ENCODE measurements at regions not wholly inside any gene's neighbourhood (a gene's known extent, or its start where the extent isn't known, plus 50 kb on each side); places are given as distances from the start of the nearest gene placed in this dataset.

DNA sequence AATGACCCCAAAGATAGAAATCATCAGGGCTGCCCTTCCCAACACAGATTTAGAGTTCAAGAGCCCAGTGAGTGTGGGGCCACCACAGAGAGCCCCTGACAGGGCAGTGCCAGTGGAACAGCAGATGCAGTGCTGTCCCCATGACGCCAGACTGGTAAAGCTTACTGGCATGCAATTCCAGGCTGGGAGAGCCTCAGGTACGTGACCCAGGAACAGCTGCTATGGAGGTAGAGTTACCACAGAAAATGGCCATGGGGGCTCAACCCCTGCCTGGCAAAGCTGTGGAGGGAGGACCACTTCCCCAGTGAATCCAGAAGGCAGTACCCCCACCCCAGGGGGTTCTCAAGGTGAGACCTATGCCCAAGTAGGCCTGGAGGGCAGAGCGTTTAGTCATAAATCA, 228.5 kb downstream of the POLR1F start:
- Histone ChIP-seq H3K36me3 (ENCODE audit: low read length) (no peaks in the 10 kb centered on the region), H3K79me2 (ENCODE audit: insufficient read depth, low read length) (no peaks in the 10 kb centered on the region), H3K9ac (ENCODE audit: low read length) (no peak overlapping the region), H3K4me3 (ENCODE audit: insufficient read depth, low read length, poor library complexity, severe bottlenecking) (no peak overlapping the region), H3K9me3 (ENCODE audit: insufficient read depth, low read length) (no peaks in the 10 kb centered on the region), H3K27ac (ENCODE audit: low read depth, low read length) (no peak overlapping the region), H4K20me1 (ENCODE audit: low read depth, low read length) (no peaks in the 10 kb centered on the region), H2AFZ (ENCODE audit: low read depth, low read length, severe bottlenecking) (no peak overlapping the region), H3F3A (ENCODE audit: insufficient read depth) (no peaks in the 10 kb centered on the region), H3K27me3 (ENCODE audit: low read length) (no peaks in the 10 kb centered on the region), H3K4me2 (ENCODE audit: low read depth, low read length, poor library complexity, severe bottlenecking) (no peak overlapping the region), H3K9me2 (replicated peaks; ENCODE audit: insufficient read depth, low read length) (no peaks in the 10 kb centered on the region)
- TF ChIP-seq, protein P1, sequence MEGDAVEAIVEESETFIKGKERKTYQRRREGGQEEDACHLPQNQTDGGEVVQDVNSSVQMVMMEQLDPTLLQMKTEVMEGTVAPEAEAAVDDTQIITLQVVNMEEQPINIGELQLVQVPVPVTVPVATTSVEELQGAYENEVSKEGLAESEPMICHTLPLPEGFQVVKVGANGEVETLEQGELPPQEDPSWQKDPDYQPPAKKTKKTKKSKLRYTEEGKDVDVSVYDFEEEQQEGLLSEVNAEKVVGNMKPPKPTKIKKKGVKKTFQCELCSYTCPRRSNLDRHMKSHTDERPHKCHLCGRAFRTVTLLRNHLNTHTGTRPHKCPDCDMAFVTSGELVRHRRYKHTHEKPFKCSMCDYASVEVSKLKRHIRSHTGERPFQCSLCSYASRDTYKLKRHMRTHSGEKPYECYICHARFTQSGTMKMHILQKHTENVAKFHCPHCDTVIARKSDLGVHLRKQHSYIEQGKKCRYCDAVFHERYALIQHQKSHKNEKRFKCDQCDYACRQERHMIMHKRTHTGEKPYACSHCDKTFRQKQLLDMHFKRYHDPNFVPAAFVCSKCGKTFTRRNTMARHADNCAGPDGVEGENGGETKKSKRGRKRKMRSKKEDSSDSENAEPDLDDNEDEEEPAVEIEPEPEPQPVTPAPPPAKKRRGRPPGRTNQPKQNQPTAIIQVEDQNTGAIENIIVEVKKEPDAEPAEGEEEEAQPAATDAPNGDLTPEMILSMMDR (IDR thresholded peaks at IDR 0.05; ENCODE audit: insufficient read depth, low read length, poor library complexity, severe bottlenecking) = no peak
- TF ChIP-seq EZH2phosphoT487 (conservative IDR thresholded peaks at IDR 0.05; ENCODE audit: low read length) = no peak

DNA sequence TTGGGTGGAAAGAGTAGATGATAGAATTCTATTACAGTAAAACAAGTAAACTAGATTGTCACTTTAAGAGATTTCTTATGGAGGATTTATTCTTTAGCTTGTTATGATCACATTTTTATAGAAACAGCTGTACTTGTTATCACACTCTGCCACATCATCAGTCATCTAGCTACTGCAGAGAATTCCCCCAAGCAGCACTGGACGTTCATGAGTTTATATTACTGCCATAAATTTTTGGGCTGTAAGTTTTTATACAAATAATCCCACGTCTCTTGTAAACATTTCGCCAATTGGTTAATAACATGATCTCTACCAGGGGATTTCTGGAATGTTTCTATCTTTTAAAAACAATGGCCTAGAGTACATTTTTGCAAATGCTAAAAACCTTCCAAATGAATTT, 238.8 kb downstream of the POLR1F start:
- Histone ChIP-seq H4K20me1 (ENCODE audit: low read depth, low read length) (no peaks in the 10 kb centered on the region), H3K27me3 (ENCODE audit: low read length) (no peaks in the 10 kb centered on the region), H3F3A (ENCODE audit: insufficient read depth) (no peaks in the 10 kb centered on the region), H3K9me3 (ENCODE audit: insufficient read depth, low read length) (no peaks in the 10 kb centered on the region), H3K27ac (ENCODE audit: low read depth, low read length) (no peak overlapping the region), H3K9ac (ENCODE audit: low read length) (no peak overlapping the region), H3K36me3 (ENCODE audit: low read length) (no peaks in the 10 kb centered on the region), H3K4me2 (ENCODE audit: low read depth, low read length, poor library complexity, severe bottlenecking) (no peak overlapping the region), H2AFZ (ENCODE audit: low read depth, low read length, severe bottlenecking) (no peak overlapping the region), H3K4me3 (ENCODE audit: insufficient read depth, low read length, poor library complexity, severe bottlenecking) (no peak overlapping the region), H3K9me2 (replicated peaks; ENCODE audit: insufficient read depth, low read length) (no peaks in the 10 kb centered on the region), H3K79me2 (ENCODE audit: insufficient read depth, low read length) (no peaks in the 10 kb centered on the region)
- TF ChIP-seq EZH2phosphoT487 (conservative IDR thresholded peaks at IDR 0.05; ENCODE audit: low read length) = no peak

DNA sequence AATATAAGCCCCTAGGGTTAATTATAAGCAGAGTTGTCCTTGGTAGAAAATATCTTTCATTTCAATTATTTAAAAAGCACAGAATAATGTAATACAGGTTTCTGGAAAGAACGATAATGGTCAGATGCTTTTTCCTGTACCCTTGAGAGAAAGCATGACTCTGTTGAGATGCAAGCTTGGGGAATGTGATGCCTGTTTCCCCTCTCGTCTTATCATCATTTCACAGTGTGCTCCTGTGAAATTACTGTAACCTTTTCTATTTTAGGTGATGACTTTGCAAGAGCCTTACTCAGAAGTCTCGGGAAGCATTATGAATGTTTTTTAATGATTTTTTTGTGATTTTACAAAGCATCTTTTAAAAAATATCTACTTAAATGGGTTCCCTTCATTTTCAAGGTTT, 243.0 kb downstream of the POLR1F start:
- H3K27me3 ChIP-seq (ENCODE audit: low read length) = no peaks in the 10 kb centered on the region
- H3K9me3 ChIP-seq (ENCODE audit: insufficient read depth, low read length) = no peaks in the 10 kb centered on the region
- no peak overlapping the region for H3K9ac ChIP-seq (ENCODE audit: low read length)
- no peaks in the 10 kb centered on the region for H3K79me2 ChIP-seq (ENCODE audit: insufficient read depth, low read length)
- H3F3A ChIP-seq (ENCODE audit: insufficient read depth) = no peaks in the 10 kb centered on the region
- H3K36me3 ChIP-seq (ENCODE audit: low read length) = no peaks in the 10 kb centered on the region
- no peak overlapping the region for H2AFZ ChIP-seq (ENCODE audit: low read depth, low read length, severe bottlenecking)
- H4K20me1 ChIP-seq (ENCODE audit: low read depth, low read length) = no peaks in the 10 kb centered on the region
- no peak overlapping the region for H3K4me3 ChIP-seq (ENCODE audit: insufficient read depth, low read length, poor library complexity, severe bottlenecking)
- no peaks in the 10 kb centered on the region for H3K9me2 ChIP-seq (replicated peaks; ENCODE audit: insufficient read depth, low read length)
- no peak overlapping the region for H3K4me2 ChIP-seq (ENCODE audit: low read depth, low read length, poor library complexity, severe bottlenecking)
- H3K27ac ChIP-seq (ENCODE audit: low read depth, low read length) = no peak overlapping the region
- TF ChIP-seq, protein P1 (IDR thresholded peaks at IDR 0.05; ENCODE audit: insufficient read depth, low read length, poor library complexity, severe bottlenecking) = no peak
- no peak for TF ChIP-seq EZH2phosphoT487 (conservative IDR thresholded peaks at IDR 0.05; ENCODE audit: low read length)

DNA sequence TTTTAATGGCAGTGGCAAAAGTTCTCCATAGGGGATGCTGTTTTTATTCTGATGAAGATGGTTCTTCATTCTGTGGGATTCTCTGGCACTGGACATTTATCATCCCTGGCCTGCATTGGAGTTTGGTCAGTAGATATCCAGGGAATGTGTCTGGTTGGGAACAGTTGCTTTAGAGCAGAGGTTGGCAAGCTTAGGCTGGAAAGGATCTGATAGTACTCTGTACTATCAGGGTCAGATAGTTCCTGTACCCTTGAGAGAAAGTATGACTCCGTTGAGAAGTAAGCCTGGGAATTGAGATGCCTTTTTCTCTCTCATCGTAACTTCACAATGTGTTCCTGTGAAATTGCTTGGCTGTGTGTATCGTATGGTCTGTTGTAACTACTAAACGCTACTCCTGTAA, 244.1 kb downstream of the POLR1F start:
- no peaks in the 10 kb centered on the region for H3K79me2 ChIP-seq (ENCODE audit: insufficient read depth, low read length)
- H3K9me2 ChIP-seq (replicated peaks; ENCODE audit: insufficient read depth, low read length) = no peaks in the 10 kb centered on the region
- H3K4me3 ChIP-seq (ENCODE audit: insufficient read depth, low read length, poor library complexity, severe bottlenecking) = no peak overlapping the region
- H3K27ac ChIP-seq (ENCODE audit: low read depth, low read length) = no peak overlapping the region
- H3K9ac ChIP-seq (ENCODE audit: low read length) = no peak overlapping the region
- no peaks in the 10 kb centered on the region for H3K36me3 ChIP-seq (ENCODE audit: low read length)
- TF ChIP-seq, protein P1 (IDR thresholded peaks at IDR 0.05; ENCODE audit: insufficient read depth, low read length, poor library complexity, severe bottlenecking) = no peak
- no peak for TF ChIP-seq EZH2phosphoT487 (conservative IDR thresholded peaks at IDR 0.05; ENCODE audit: low read length)
- H3K9me3 ChIP-seq (ENCODE audit: insufficient read depth, low read length) = no peaks in the 10 kb centered on the region
- no peak overlapping the region for H2AFZ ChIP-seq (ENCODE audit: low read depth, low read length, severe bottlenecking)
- H3F3A ChIP-seq (ENCODE audit: insufficient read depth) = no peaks in the 10 kb centered on the region
- no peak overlapping the region for H3K4me2 ChIP-seq (ENCODE audit: low read depth, low read length, poor library complexity, severe bottlenecking)
- H3K27me3 ChIP-seq (ENCODE audit: low read length) = no peaks in the 10 kb centered on the region
- H4K20me1 ChIP-seq (ENCODE audit: low read depth, low read length) = no peaks in the 10 kb centered on the region
